Uterus (tissue), 2 donors: ENCODE measurements at regions not wholly inside any gene's neighbourhood (a gene's known extent, or its start where the extent isn't known, plus 50 kb on each side); places are given as distances from the start of the nearest gene placed in this dataset.

Experiments
- CTCF ChIP-seq, 4 experiments: fragments of 200-600 bp in 2 of 4; fragments of 450-650 bp in 2 of 4; sonication (generic) in 2 of 4; IDR thresholded peaks; one replicate each; pipeline ENCODE4 v1.5.1; 2016 to 2019; ENCODE audit warnings: antibody characterized with exemption in 4 of 4, mild to moderate bottlenecking in 2 of 4, moderate library complexity in 1 of 4
- POLR2A ChIP-seq, 2 donors: fragments of 450-650 bp; IDR thresholded peaks; one replicate each; pipeline ENCODE4 v1.6.1; 2016; ENCODE audit warnings: antibody characterized with exemption in 2 of 2, mild to moderate bottlenecking in 1 of 2, moderate library complexity in 1 of 2

GRCh38 chr12:126095748-126096510 is 1030.7 kb downstream of the AACS start:
- TF ChIP-seq CTCF (IDR thresholded peaks at IDR 0.05) (no peak), POLR2A (IDR thresholded peaks at IDR 0.05) (no peak)
